ENCODE measurements at regions not wholly inside any gene's neighbourhood (a gene's known extent, or its start where the extent isn't known, plus 50 kb on each side); places are given as distances from the start of the nearest gene placed in this dataset.

DNA sequence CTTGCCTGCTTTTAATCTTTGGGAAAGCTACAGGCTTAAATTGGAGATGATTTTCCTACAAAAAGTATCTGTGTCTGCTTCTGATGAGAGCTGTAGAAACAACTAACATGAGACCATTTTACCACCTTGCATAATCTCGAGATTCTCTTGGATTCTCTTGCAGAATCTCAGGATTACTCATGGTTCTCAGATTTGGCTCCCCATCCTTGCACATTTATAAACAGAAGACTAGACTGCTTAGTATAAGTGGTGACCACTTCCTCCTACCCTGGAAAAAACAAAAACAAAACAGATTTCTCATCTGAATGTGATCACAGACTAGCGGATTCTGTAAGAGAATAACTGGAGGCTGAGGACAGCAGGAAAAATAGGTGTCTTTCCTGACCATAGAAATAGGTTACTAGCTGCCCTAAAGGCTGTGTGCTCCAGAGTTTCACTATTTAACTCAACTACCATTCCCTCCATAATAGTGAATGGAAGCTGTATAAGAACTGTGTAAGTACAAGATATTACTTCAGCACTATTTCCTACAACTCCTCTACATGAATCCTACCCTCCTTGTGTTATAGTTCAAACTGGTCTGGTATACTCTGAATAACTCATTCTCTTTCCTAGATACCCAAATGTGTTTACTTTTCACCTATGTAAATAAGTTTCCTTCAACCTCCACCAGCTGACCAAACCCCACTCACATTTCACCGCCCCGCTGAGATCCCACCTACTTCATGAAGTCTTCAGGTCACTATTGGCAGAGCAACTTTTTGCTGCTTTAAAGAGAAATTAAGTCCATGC lies 122.2 kb upstream of the C2CD4B start:
- TF ChIP-seq, protein P1, sequence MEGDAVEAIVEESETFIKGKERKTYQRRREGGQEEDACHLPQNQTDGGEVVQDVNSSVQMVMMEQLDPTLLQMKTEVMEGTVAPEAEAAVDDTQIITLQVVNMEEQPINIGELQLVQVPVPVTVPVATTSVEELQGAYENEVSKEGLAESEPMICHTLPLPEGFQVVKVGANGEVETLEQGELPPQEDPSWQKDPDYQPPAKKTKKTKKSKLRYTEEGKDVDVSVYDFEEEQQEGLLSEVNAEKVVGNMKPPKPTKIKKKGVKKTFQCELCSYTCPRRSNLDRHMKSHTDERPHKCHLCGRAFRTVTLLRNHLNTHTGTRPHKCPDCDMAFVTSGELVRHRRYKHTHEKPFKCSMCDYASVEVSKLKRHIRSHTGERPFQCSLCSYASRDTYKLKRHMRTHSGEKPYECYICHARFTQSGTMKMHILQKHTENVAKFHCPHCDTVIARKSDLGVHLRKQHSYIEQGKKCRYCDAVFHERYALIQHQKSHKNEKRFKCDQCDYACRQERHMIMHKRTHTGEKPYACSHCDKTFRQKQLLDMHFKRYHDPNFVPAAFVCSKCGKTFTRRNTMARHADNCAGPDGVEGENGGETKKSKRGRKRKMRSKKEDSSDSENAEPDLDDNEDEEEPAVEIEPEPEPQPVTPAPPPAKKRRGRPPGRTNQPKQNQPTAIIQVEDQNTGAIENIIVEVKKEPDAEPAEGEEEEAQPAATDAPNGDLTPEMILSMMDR (conservative IDR thresholded peaks at IDR 0.05), result no peak
- H3K27ac Mint-ChIP-seq, result no peak overlapping the region
- H3K9me3 Mint-ChIP-seq, result no peaks in the 10 kb centered on the region
- H3K27me3 ChIP-seq (ENCODE audit: control insufficient read depth, insufficient read depth, low read length, poor library complexity, severe bottlenecking), result no peaks in the 10 kb centered on the region
- no peak overlapping the region for H3K4me3 Mint-ChIP-seq
- H3K4me1 Mint-ChIP-seq, result peaks cover 7% of the 10 kb centered on the region
- WGBS, 2 experiments (ENCODE audit: insufficient coverage in 1 of 2, insufficient read length in 1 of 2), result 86 to 93% methylated on average over 3 to 4 of the region's 4 CpGs
- no peaks in the 10 kb centered on the region for H3K36me3 Mint-ChIP-seq (ENCODE audit: low read depth)
- no peak for DNase-seq
- H3K9me3 ChIP-seq (ENCODE audit: control insufficient read depth, low read length), result no peaks in the 10 kb centered on the region
- H3K9ac ChIP-seq (ENCODE audit: extremely low read depth, low read length, poor library complexity, severe bottlenecking), result no peak overlapping the region
- H3K4me1 ChIP-seq (ENCODE audit: control insufficient read depth, insufficient read depth, low read length), result no peaks in the 10 kb centered on the region
- H3K36me3 ChIP-seq (ENCODE audit: control insufficient read depth, insufficient read depth, low read length), result no peaks in the 10 kb centered on the region
- H3K27me3 Mint-ChIP-seq (ENCODE audit: insufficient read depth), result no peaks in the 10 kb centered on the region
- H3K27ac ChIP-seq (ENCODE audit: low read depth, low read length), result no peak overlapping the region
- no peak overlapping the region for H3K4me3 ChIP-seq (ENCODE audit: low read length)

- Mint-ChIP-seq H3K27ac (no peak overlapping the region), H3K36me3 (ENCODE audit: low read depth) (no peaks in the 10 kb centered on the region), H3K9me3 (peaks cover 5% of the 10 kb centered on the region), H3K27me3 (ENCODE audit: insufficient read depth) (no peaks in the 10 kb centered on the region), H3K4me1 (peaks cover 7% of the 10 kb centered on the region), H3K4me3 (no peak overlapping the region)
- no peak overlapping the region for H3K9ac ChIP-seq (ENCODE audit: extremely low read depth, low read length, poor library complexity, severe bottlenecking)
- no peaks in the 10 kb centered on the region for H3K9me3 ChIP-seq (ENCODE audit: control insufficient read depth, low read length)
- H3K27me3 ChIP-seq (ENCODE audit: control insufficient read depth, insufficient read depth, low read length, poor library complexity, severe bottlenecking), result no peaks in the 10 kb centered on the region
- H3K36me3 ChIP-seq (ENCODE audit: control insufficient read depth, insufficient read depth, low read length), result no peaks in the 10 kb centered on the region
- H3K4me1 ChIP-seq (ENCODE audit: control insufficient read depth, insufficient read depth, low read length), result no peaks in the 10 kb centered on the region
- H3K27ac ChIP-seq (ENCODE audit: low read depth, low read length), result no peak overlapping the region
- no peak overlapping the region for H3K4me3 ChIP-seq (ENCODE audit: low read length)
- 96 to 97% methylated on average over 3 to 6 of the region's 6 CpGs for WGBS, 2 experiments (ENCODE audit: insufficient coverage in 1 of 2, insufficient read length in 1 of 2)
- TF ChIP-seq, protein P1 (conservative IDR thresholded peaks at IDR 0.05), result no peak
- no peak for DNase-seq
Observed at GRCh38 chr15:62288361-62289017, 123.4 kb upstream of the C2CD4B start.

GRCh38 chr15:62291262-62291661 lies 126.2 kb upstream of the C2CD4B start:
- Histone ChIP-seq H3K4me1 (ENCODE audit: control insufficient read depth, insufficient read depth, low read length) (no peaks in the 10 kb centered on the region), H3K27ac (ENCODE audit: low read depth, low read length) (no peak overlapping the region), H3K9ac (ENCODE audit: extremely low read depth, low read length, poor library complexity, severe bottlenecking) (no peak overlapping the region), H3K36me3 (ENCODE audit: control insufficient read depth, insufficient read depth, low read length) (no peaks in the 10 kb centered on the region), H3K9me3 (ENCODE audit: control insufficient read depth, low read length) (no peaks in the 10 kb centered on the region), H3K27me3 (ENCODE audit: control insufficient read depth, insufficient read depth, low read length, poor library complexity, severe bottlenecking) (no peaks in the 10 kb centered on the region), H3K4me3 (ENCODE audit: low read length) (no peak overlapping the region)
- 95 to 100% methylated on average over 1 to 2 of the region's 2 CpGs for WGBS, 2 experiments (ENCODE audit: insufficient coverage in 1 of 2, insufficient read length in 1 of 2)
- Mint-ChIP-seq H3K36me3 (ENCODE audit: low read depth) (no peaks in the 10 kb centered on the region), H3K4me3 (no peak overlapping the region), H3K27me3 (ENCODE audit: insufficient read depth) (no peaks in the 10 kb centered on the region), H3K4me1 (peaks cover 19% of the 10 kb centered on the region), H3K9me3 (peaks cover 15% of the 10 kb centered on the region), H3K27ac (no peak overlapping the region)
- no peak for DNase-seq
- TF ChIP-seq, protein P1 (conservative IDR thresholded peaks at IDR 0.05), result no peak

Data from endodermal cell (in vitro differentiated cells).